SU-DHL-6 (cell line): ENCODE measurements at regions not wholly inside any gene's neighbourhood (a gene's known extent, or its start where the extent isn't known, plus 50 kb on each side); places are given as distances from the start of the nearest gene placed in this dataset.

ENCODE experiments used
- H2AFZ ChIP-seq: fragments of 200-600 bp; sonication (generic); 2 replicates; pipeline ENCODE4 v1.6.1; 2014; ENCODE audit warnings: low read depth, mild to moderate bottlenecking, moderate library complexity, mixed read lengths, antibody characterized with exemption, low read length; ENCODE audit not compliant: severe bottlenecking
- H3F3A ChIP-seq: fragments of 200-600 bp; shearing (Covaris generic); 2 replicates; pipeline ENCODE4 v1.6.0; 2016; ENCODE audit warnings: antibody characterized with exemption, mild to moderate bottlenecking; ENCODE audit not compliant: insufficient read depth
- H3K27ac ChIP-seq: fragments of 200-600 bp; sonication (generic); 2 replicates; pipeline ENCODE4 v1.5.1; 2016; ENCODE audit warnings: low read depth, mild to moderate bottlenecking, low read length, moderate library complexity, mixed read lengths
- H3K27me3 ChIP-seq: fragments of 200-600 bp; sonication (generic), shearing (Covaris generic); 2 replicates; pipeline ENCODE4 v1.6.0; 2014; ENCODE audit warnings: mild to moderate bottlenecking, low read length
- H3K36me3 ChIP-seq: fragments of 200-600 bp; sonication (generic); 2 replicates; pipeline ENCODE4 v1.6.1; 2014; ENCODE audit warnings: mild to moderate bottlenecking, low read length, mixed read lengths
- H3K4me2 ChIP-seq: fragments of 300-600, 200-600 bp; shearing (Covaris generic), sonication (generic); 2 replicates; pipeline ENCODE4 v1.6.0; 2014; ENCODE audit warnings: low read length, low read depth, mild to moderate bottlenecking; ENCODE audit not compliant: poor library complexity, severe bottlenecking
- H3K4me3 ChIP-seq: fragments of 200-600 bp; sonication (generic); 2 replicates; pipeline ENCODE4 v1.5.1; 2014; ENCODE audit warnings: antibody characterized with exemption, low read length, mild to moderate bottlenecking, mixed read lengths; ENCODE audit not compliant: insufficient read depth, poor library complexity, severe bottlenecking
- H3K79me2 ChIP-seq: fragments of 200-600 bp; sonication (generic); 2 replicates; pipeline ENCODE4 v1.6.1; 2014; ENCODE audit warnings: mild to moderate bottlenecking, low read length, moderate library complexity; ENCODE audit not compliant: insufficient read depth
- H3K9ac ChIP-seq: fragments of 200-600 bp; sonication (generic); 2 replicates; pipeline ENCODE4 v1.7.0; 2014; ENCODE audit warnings: mild to moderate bottlenecking, low read length
- H3K9me2 ChIP-seq: fragments of 200-600 bp; sonication (generic); replicated peaks from 2 replicates; pipeline ENCODE4 v1.6.1; 2014; ENCODE audit warnings: low read length; ENCODE audit not compliant: insufficient read depth
- H3K9me3 ChIP-seq: fragments of 200-600 bp; sonication (generic); 2 replicates; pipeline ENCODE4 v1.6.1; 2014; ENCODE audit warnings: low read length, mixed read lengths; ENCODE audit not compliant: insufficient read depth
- H4K20me1 ChIP-seq: fragments of 200-600 bp; sonication (generic); 2 replicates; pipeline ENCODE4 v1.6.1; 2014; ENCODE audit warnings: low read depth, mild to moderate bottlenecking, antibody characterized with exemption, low read length, moderate library complexity, mixed read lengths
- CTCF ChIP-seq: fragments of 200-600 bp; sonication (generic); IDR thresholded peaks from one replicate; pipeline ENCODE4 v1.5.1; 2017; ENCODE audit warnings: antibody characterized with exemption, mild to moderate bottlenecking, low read length, moderate library complexity; ENCODE audit not compliant: insufficient read depth, poor library complexity, severe bottlenecking
- EZH2phosphoT487 ChIP-seq: fragments of 200-600 bp; sonication (generic), shearing (Covaris generic); conservative IDR thresholded peaks from 2 replicates; pipeline ENCODE4 v1.6.1; 2018; ENCODE audit warnings: mild to moderate bottlenecking, antibody characterized with exemption, low read length, moderate library complexity, mixed read lengths

GRCh38 chr13:55302568-55302967 lies 1838.2 kb upstream of the PRR20A start:
- no peak overlapping the region for H3K4me3 ChIP-seq
- TF ChIP-seq EZH2phosphoT487 (no peak), CTCF (no peak)
- H3K27ac ChIP-seq, result no peak overlapping the region
- no peaks in the 10 kb centered on the region for H3K36me3 ChIP-seq
- H3K9ac ChIP-seq, result no peak overlapping the region
- H3K4me2 ChIP-seq, result no peak overlapping the region
- H3K9me3 ChIP-seq, result peaks cover 3% of the 10 kb centered on the region; the same call in 1 of the 2 replicates
- no peaks in the 10 kb centered on the region for H3K9me2 ChIP-seq
- H3F3A ChIP-seq, result no peaks in the 10 kb centered on the region
- no peaks in the 10 kb centered on the region for H3K79me2 ChIP-seq
- no peaks in the 10 kb centered on the region for H4K20me1 ChIP-seq
- H2AFZ ChIP-seq, result no peak overlapping the region
- H3K27me3 ChIP-seq, result no peaks in the 10 kb centered on the region

DNA sequence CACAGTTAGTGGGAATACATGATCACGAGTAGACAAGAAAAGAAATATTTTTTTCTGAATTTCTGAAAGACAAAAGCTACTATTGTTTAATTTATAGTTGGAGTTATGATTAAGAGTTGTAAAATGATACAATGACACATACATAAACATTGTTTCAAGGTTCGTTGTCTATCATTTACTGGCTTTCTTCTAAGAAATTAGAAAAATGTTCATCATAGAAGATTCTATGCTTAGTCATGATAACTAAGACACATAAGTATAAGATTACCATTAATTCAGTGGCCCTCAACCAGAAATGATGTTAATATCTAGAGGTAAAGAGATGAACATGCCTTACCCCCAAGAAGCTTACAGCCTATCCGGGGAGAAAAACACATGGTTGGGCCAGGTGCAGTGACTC lies 1832.8 kb upstream of the PRR20A start:
- Histone ChIP-seq H4K20me1 (no peaks in the 10 kb centered on the region), H3K4me3 (no peak overlapping the region), H3K9me3 (no peaks in the 10 kb centered on the region; the same call in 1 of the 2 replicates), H3K27ac (no peak overlapping the region), H2AFZ (no peak overlapping the region), H3K9ac (no peak overlapping the region), H3K36me3 (no peaks in the 10 kb centered on the region), H3K9me2 (no peaks in the 10 kb centered on the region), H3K4me2 (no peak overlapping the region), H3K27me3 (no peaks in the 10 kb centered on the region), H3F3A (no peaks in the 10 kb centered on the region), H3K79me2 (no peaks in the 10 kb centered on the region)
- TF ChIP-seq CTCF (no peak), EZH2phosphoT487 (no peak)

GRCh38 chr13:55341891-55342290 lies 1798.8 kb upstream of the PRR20A start:
- Histone ChIP-seq H3K36me3 (no peaks in the 10 kb centered on the region), H3K9me2 (no peaks in the 10 kb centered on the region), H4K20me1 (no peaks in the 10 kb centered on the region), H3F3A (no peaks in the 10 kb centered on the region), H3K4me2 (no peak overlapping the region), H3K79me2 (no peaks in the 10 kb centered on the region), H3K4me3 (no peak overlapping the region), H3K27me3 (no peaks in the 10 kb centered on the region), H3K9ac (no peak overlapping the region), H3K27ac (no peak overlapping the region), H3K9me3 (no peaks in the 10 kb centered on the region), H2AFZ (no peak overlapping the region)
- no peak for TF ChIP-seq EZH2phosphoT487
- no peak for TF ChIP-seq CTCF

DNA sequence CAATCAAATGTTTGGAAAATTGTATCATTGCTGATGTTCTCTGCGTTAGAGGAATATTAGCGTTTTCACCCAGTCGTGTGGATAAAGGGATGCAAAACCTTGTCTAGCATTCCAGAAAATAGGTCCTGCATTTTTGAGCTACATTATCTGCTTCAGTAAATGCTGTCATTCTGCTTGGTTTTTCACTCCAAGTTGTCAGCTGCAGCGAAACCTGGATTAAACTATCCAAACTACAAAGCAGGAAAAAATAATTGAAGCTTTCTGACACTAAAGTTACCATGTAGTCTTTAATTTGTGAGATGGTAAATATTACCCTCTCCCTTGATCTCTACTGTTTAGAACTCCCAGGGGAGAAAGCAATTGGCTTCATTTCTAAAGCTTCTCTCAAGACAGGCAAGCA lies 1795.5 kb upstream of the PRR20A start:
- H3K9me2 ChIP-seq, result no peaks in the 10 kb centered on the region
- no peaks in the 10 kb centered on the region for H3K36me3 ChIP-seq

More for the DNA sequence above, 1795.5 kb upstream of the PRR20A start:
- Histone ChIP-seq H3K9me3 (no peaks in the 10 kb centered on the region), H3K4me2 (no peak overlapping the region), H3K9ac (no peak overlapping the region), H3K79me2 (no peaks in the 10 kb centered on the region), H3K27me3 (no peaks in the 10 kb centered on the region), H3F3A (no peaks in the 10 kb centered on the region), H4K20me1 (no peaks in the 10 kb centered on the region), H3K27ac (no peak overlapping the region), H2AFZ (no peak overlapping the region), H3K4me3 (no peak overlapping the region)
- no peak for TF ChIP-seq CTCF
- no peak for TF ChIP-seq EZH2phosphoT487
